ENCODE measurements at regions not wholly inside any gene's neighbourhood (a gene's known extent, or its start where the extent isn't known, plus 50 kb on each side); places are given as distances from the start of the nearest gene placed in this dataset.

DNA sequence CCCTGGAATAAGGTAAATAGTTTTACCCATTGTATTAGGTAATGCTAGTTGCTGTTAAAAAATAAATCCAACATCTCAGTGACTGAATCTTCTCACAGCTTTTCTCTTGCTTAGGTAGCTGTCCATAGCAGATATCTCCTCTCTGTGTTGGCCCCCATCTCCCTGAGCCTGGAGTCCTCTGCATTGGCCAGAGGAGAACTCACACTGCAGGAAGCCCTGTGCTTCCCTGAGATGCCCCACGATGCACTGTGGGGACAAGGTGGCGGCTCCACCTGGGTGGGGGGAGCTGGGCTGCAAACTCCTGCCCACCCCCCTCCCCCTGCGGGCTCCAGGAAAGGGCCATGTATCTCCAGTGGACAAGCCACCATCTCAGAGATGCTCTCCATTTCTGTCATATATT is 80.4 kb upstream of the SALL3 start:
- TF ChIP-seq, protein P1, sequence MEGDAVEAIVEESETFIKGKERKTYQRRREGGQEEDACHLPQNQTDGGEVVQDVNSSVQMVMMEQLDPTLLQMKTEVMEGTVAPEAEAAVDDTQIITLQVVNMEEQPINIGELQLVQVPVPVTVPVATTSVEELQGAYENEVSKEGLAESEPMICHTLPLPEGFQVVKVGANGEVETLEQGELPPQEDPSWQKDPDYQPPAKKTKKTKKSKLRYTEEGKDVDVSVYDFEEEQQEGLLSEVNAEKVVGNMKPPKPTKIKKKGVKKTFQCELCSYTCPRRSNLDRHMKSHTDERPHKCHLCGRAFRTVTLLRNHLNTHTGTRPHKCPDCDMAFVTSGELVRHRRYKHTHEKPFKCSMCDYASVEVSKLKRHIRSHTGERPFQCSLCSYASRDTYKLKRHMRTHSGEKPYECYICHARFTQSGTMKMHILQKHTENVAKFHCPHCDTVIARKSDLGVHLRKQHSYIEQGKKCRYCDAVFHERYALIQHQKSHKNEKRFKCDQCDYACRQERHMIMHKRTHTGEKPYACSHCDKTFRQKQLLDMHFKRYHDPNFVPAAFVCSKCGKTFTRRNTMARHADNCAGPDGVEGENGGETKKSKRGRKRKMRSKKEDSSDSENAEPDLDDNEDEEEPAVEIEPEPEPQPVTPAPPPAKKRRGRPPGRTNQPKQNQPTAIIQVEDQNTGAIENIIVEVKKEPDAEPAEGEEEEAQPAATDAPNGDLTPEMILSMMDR (IDR thresholded peaks at IDR 0.05; ENCODE audit: low read depth, low read length): no peak
- TF ChIP-seq EZH2phosphoT487 (IDR thresholded peaks at IDR 0.05; ENCODE audit: low read depth): no peak
